ENCODE measurements at regions not wholly inside any gene's neighbourhood (a gene's known extent, or its start where the extent isn't known, plus 50 kb on each side); places are given as distances from the start of the nearest gene placed in this dataset.
"Not testable (repeated sequence)": the region's sequence is repeated elsewhere in the genome, so short reads cannot be mapped to it uniquely, and the experiment has no call there.

DNA sequence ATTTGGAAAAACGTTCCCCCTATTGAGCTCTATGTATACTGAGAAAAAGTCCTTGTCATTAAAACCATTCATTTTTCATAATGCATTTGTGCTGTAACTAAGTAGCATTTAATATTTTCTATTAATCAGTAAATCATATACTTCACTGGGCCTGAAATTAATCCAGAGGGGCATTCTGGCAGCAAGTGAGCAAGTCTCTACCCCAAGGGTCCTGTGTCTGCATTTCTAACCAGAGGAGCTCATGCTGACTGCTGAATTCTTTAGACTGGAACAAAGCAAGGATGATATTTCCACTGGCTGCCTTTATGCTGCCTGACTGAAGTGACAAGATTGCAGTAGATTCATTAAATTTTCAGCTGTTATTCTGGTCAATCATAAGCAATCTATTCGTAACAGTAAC lies 246.5 kb downstream of the SLITRK2 start:
- Histone ChIP-seq H3K79me2 (ENCODE audit: low read length) (no peaks in the 10 kb centered on the region), H3K36me3 (ENCODE audit: low read depth, low read length) (no peaks in the 10 kb centered on the region), H4K20me1 (ENCODE audit: low read length) (no peaks in the 10 kb centered on the region), H3K27me3 (ENCODE audit: low read length) (no peaks in the 10 kb centered on the region), H3K4me2 (ENCODE audit: low read length) (no peak overlapping the region), H3K27ac (ENCODE audit: low read length) (no peak overlapping the region), H3F3A (ENCODE audit: low read length, unreplicated experiment) (no peaks in the 10 kb centered on the region), H2AFZ (ENCODE audit: low read length) (no peak overlapping the region), H3K9me2 (replicated peaks; ENCODE audit: low read length) (no peaks in the 10 kb centered on the region), H3K9me3 (ENCODE audit: low read length) (no peaks in the 10 kb centered on the region), H3K4me1 (ENCODE audit: insufficient read depth, low read length) (no peaks in the 10 kb centered on the region), H3K9ac (ENCODE audit: low read length) (no peak overlapping the region), H3K4me3 (ENCODE audit: low read length) (no peak overlapping the region)
- no peak for DNase-seq
- no TSS peak for BruUV-seq (replicated peaks)
- TF ChIP-seq EZH2phosphoT487 (IDR thresholded peaks at IDR 0.05; ENCODE audit: borderline replicate concordance, low read length) (no peak), EZH2 (IDR thresholded peaks at IDR 0.05; ENCODE audit: low read length, unreplicated experiment) (no peak)
- TF ChIP-seq, protein P1, sequence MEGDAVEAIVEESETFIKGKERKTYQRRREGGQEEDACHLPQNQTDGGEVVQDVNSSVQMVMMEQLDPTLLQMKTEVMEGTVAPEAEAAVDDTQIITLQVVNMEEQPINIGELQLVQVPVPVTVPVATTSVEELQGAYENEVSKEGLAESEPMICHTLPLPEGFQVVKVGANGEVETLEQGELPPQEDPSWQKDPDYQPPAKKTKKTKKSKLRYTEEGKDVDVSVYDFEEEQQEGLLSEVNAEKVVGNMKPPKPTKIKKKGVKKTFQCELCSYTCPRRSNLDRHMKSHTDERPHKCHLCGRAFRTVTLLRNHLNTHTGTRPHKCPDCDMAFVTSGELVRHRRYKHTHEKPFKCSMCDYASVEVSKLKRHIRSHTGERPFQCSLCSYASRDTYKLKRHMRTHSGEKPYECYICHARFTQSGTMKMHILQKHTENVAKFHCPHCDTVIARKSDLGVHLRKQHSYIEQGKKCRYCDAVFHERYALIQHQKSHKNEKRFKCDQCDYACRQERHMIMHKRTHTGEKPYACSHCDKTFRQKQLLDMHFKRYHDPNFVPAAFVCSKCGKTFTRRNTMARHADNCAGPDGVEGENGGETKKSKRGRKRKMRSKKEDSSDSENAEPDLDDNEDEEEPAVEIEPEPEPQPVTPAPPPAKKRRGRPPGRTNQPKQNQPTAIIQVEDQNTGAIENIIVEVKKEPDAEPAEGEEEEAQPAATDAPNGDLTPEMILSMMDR (conservative IDR thresholded peaks at IDR 0.05; ENCODE audit: low read depth, low read length) = no peak
- ChIA-PET CTCF (no interaction called here), POLR2A (ENCODE audit: unreplicated experiment) (no interaction called here)
- ATAC-seq = no peak
- intact Hi-C loops (cut with micrococcal nuclease) = no loop called here

DNA sequence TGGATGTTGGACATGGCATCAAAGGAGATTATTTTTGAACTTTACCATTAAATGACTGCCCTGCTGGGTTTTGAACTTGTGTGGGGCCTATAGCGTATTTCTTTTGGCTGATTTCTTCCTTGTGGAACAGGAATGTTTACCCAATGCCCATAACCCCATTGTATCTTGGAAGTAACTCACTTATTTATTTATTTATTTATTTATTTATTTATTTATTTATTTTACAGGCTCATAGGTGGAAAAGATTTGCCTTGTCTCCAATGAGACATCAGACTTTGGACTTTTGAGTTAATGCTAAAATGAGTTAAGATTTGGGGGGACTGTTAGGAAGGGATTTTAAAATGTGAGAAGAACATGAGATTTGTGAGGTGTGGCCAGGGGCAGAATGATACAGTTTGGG lies 273.1 kb downstream of the SLITRK2 start:
- Histone ChIP-seq H3F3A (ENCODE audit: low read length, unreplicated experiment) (no peaks in the 10 kb centered on the region), H2AFZ (ENCODE audit: low read length) (no peak overlapping the region), H3K4me1 (ENCODE audit: insufficient read depth, low read length) (no peaks in the 10 kb centered on the region), H3K9me2 (replicated peaks; ENCODE audit: low read length) (no peaks in the 10 kb centered on the region), H4K20me1 (ENCODE audit: low read length) (no peaks in the 10 kb centered on the region), H3K4me3 (ENCODE audit: low read length) (no peak overlapping the region), H3K9me3 (ENCODE audit: low read length) (no peaks in the 10 kb centered on the region), H3K36me3 (ENCODE audit: low read depth, low read length) (no peaks in the 10 kb centered on the region), H3K27me3 (ENCODE audit: low read length) (no peaks in the 10 kb centered on the region), H3K4me2 (ENCODE audit: low read length) (no peak overlapping the region), H3K79me2 (ENCODE audit: low read length) (no peaks in the 10 kb centered on the region), H3K27ac (ENCODE audit: low read length) (no peak overlapping the region), H3K9ac (ENCODE audit: low read length) (no peak overlapping the region)
- POLR2A ChIA-PET (ENCODE audit: unreplicated experiment) = no interaction called here
- no peak for DNase-seq
- no peak for ATAC-seq
- BruUV-seq (replicated peaks) = no TSS peak
- CTCF ChIA-PET = no interaction called here
- intact Hi-C loops (cut with micrococcal nuclease) = no loop called here
- no peak for TF ChIP-seq EZH2 (IDR thresholded peaks at IDR 0.05; ENCODE audit: low read length, unreplicated experiment)
- TF ChIP-seq, protein P1 (conservative IDR thresholded peaks at IDR 0.05; ENCODE audit: low read depth, low read length) = no peak
- TF ChIP-seq EZH2phosphoT487 (IDR thresholded peaks at IDR 0.05; ENCODE audit: borderline replicate concordance, low read length) = no peak

GRCh38 chrX:146109362-146109761 lies 291.7 kb downstream of the SLITRK2 start:
- H3K4me3 ChIP-seq (ENCODE audit: low read length) = no peak overlapping the region
- H3K4me2 ChIP-seq (ENCODE audit: low read length) = no peak overlapping the region
- CTCF ChIA-PET = no interaction called here
- H4K20me1 ChIP-seq (ENCODE audit: low read length) = no peaks in the 10 kb centered on the region
- no peak overlapping the region for H3K27ac ChIP-seq (ENCODE audit: low read length)
- no peaks in the 10 kb centered on the region for H3K27me3 ChIP-seq (ENCODE audit: low read length)
- intact Hi-C loops (cut with micrococcal nuclease) = no loop called here
- H2AFZ ChIP-seq (ENCODE audit: low read length) = no peak overlapping the region
- no peak overlapping the region for H3K9ac ChIP-seq (ENCODE audit: low read length)
- H3K9me2 ChIP-seq (replicated peaks; ENCODE audit: low read length) = no peaks in the 10 kb centered on the region
- no peaks in the 10 kb centered on the region for H3K79me2 ChIP-seq (ENCODE audit: low read length)
- no TSS peak for BruUV-seq (replicated peaks)
- ATAC-seq (no peak), DNase-seq (no peak)
- H3K36me3 ChIP-seq (ENCODE audit: low read depth, low read length) = no peaks in the 10 kb centered on the region
- no peaks in the 10 kb centered on the region for H3K4me1 ChIP-seq (ENCODE audit: insufficient read depth, low read length)
- no peaks in the 10 kb centered on the region for H3F3A ChIP-seq (ENCODE audit: low read length, unreplicated experiment)
- TF ChIP-seq, protein P1 (conservative IDR thresholded peaks at IDR 0.05; ENCODE audit: low read depth, low read length) = no peak
- TF ChIP-seq EZH2phosphoT487 (IDR thresholded peaks at IDR 0.05; ENCODE audit: borderline replicate concordance, low read length) (no peak), EZH2 (IDR thresholded peaks at IDR 0.05; ENCODE audit: low read length, unreplicated experiment) (no peak)
- POLR2A ChIA-PET (ENCODE audit: unreplicated experiment) = no interaction called here
- no peaks in the 10 kb centered on the region for H3K9me3 ChIP-seq (ENCODE audit: low read length)

DNA sequence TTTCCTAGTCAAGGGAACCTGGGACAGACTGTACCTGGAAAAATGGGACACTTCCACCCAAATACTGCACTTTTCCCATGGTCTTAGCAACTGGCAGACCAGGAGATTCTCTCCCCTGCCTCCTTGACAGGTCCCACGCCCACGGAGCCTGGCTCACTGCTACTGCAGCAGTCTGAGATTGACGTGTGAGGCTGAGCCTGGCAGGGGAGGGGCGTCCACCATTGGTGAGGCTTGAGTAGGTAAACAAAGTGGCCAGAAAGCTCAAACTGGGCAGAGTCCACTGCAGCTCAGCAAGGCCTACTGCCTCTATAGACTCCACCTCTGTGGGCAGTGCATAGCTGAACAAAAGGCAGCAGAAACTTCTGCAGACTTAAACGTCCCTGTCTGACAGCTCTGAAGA lies 301.4 kb downstream of the SLITRK2 start:
- H3F3A ChIP-seq (ENCODE audit: low read length, unreplicated experiment); ATAC-seq; H3K4me3 ChIP-seq (ENCODE audit: low read length); H3K4me1 ChIP-seq (ENCODE audit: insufficient read depth, low read length); H4K20me1 ChIP-seq (ENCODE audit: low read length); H3K9me3 ChIP-seq (ENCODE audit: low read length); BruUV-seq (replicated peaks); intact Hi-C loops (cut with micrococcal nuclease); H2AFZ ChIP-seq (ENCODE audit: low read length); H3K4me2 ChIP-seq (ENCODE audit: low read length); H3K79me2 ChIP-seq (ENCODE audit: low read length); H3K9ac ChIP-seq (ENCODE audit: low read length); POLR2A ChIA-PET (ENCODE audit: unreplicated experiment); CTCF ChIA-PET; H3K9me2 ChIP-seq (replicated peaks; ENCODE audit: low read length); DNase-seq; H3K36me3 ChIP-seq (ENCODE audit: low read depth, low read length); H3K27ac ChIP-seq (ENCODE audit: low read length); H3K27me3 ChIP-seq (ENCODE audit: low read length): not testable (repeated sequence)
